ENCODE measurements at regions not wholly inside any gene's neighbourhood (a gene's known extent, or its start where the extent isn't known, plus 50 kb on each side); places are given as distances from the start of the nearest gene placed in this dataset.

- Histone ChIP-seq H3K4me1 (ENCODE audit: low read length) (0 out of 2 replicates have a peak, but pooled peaks cover 5% of the 10 kb centered on the region), H3K79me2 (ENCODE audit: low read length) (no peaks in the 10 kb centered on the region), H3K27ac (ENCODE audit: low read length) (no peak overlapping the region), H4K20me1 (ENCODE audit: insufficient read depth, low read length) (no peaks in the 10 kb centered on the region), H3K9ac (ENCODE audit: low read length) (no peak overlapping the region), H2AFZ (ENCODE audit: low read depth, low read length) (no peak overlapping the region), H3K4me3 (ENCODE audit: low read length) (no peak overlapping the region), H3K4me2 (ENCODE audit: low read length) (no peak overlapping the region), H3K9me3 (ENCODE audit: insufficient read depth, low read length) (no peaks in the 10 kb centered on the region), H3K27me3 (ENCODE audit: low read depth, low read length) (peaks cover 10% of the 10 kb centered on the region), H3K36me3 (replicated peaks; ENCODE audit: low read depth, low read length) (no peaks in the 10 kb centered on the region)
- no peak for TF ChIP-seq EZH2phosphoT487 (IDR thresholded peaks at IDR 0.05; ENCODE audit: low read depth)
- TF ChIP-seq CTCF (IDR thresholded peaks at IDR 0.05; ENCODE audit: low read depth, low read length), result no peak
Measured at GRCh38 chr2:151181524-151181923, 80.1 kb downstream of the RBM43 start.

GRCh38 chr2:151180123-151180522 is 81.5 kb downstream of the RBM43 start:
- H4K20me1 ChIP-seq (ENCODE audit: insufficient read depth, low read length), result no peaks in the 10 kb centered on the region
- no peak overlapping the region for H3K9ac ChIP-seq (ENCODE audit: low read length)
- H3K4me3 ChIP-seq (ENCODE audit: low read length), result no peak overlapping the region
- no peaks in the 10 kb centered on the region for H3K36me3 ChIP-seq (replicated peaks; ENCODE audit: low read depth, low read length)
- H3K27ac ChIP-seq (ENCODE audit: low read length), result no peak overlapping the region
- peaks cover 10% of the 10 kb centered on the region for H3K27me3 ChIP-seq (ENCODE audit: low read depth, low read length)
- no peaks in the 10 kb centered on the region for H3K79me2 ChIP-seq (ENCODE audit: low read length)
- no peaks in the 10 kb centered on the region for H3K9me3 ChIP-seq (ENCODE audit: insufficient read depth, low read length)
- TF ChIP-seq CTCF (IDR thresholded peaks at IDR 0.05; ENCODE audit: low read depth, low read length) (no peak), EZH2phosphoT487 (IDR thresholded peaks at IDR 0.05; ENCODE audit: low read depth) (no peak)
- H3K4me2 ChIP-seq (ENCODE audit: low read length), result no peak overlapping the region
- H3K4me1 ChIP-seq (ENCODE audit: low read length), result 0 out of 2 replicates have a peak, but pooled peaks cover 5% of the 10 kb centered on the region
- H2AFZ ChIP-seq (ENCODE audit: low read depth, low read length), result no peak overlapping the region

- Histone ChIP-seq H3K27ac (ENCODE audit: low read length) (no peak overlapping the region), H3K4me2 (ENCODE audit: low read length) (no peak overlapping the region), H3K9ac (ENCODE audit: low read length) (no peak overlapping the region), H3K27me3 (ENCODE audit: low read depth, low read length) (peaks cover 10% of the 10 kb centered on the region), H3K9me3 (ENCODE audit: insufficient read depth, low read length) (no peaks in the 10 kb centered on the region), H3K4me3 (ENCODE audit: low read length) (no peak overlapping the region), H3K4me1 (ENCODE audit: low read length) (0 out of 2 replicates have a peak, but pooled peaks cover 5% of the 10 kb centered on the region), H4K20me1 (ENCODE audit: insufficient read depth, low read length) (no peaks in the 10 kb centered on the region), H2AFZ (ENCODE audit: low read depth, low read length) (no peak overlapping the region), H3K79me2 (ENCODE audit: low read length) (no peaks in the 10 kb centered on the region), H3K36me3 (replicated peaks; ENCODE audit: low read depth, low read length) (no peaks in the 10 kb centered on the region)
- TF ChIP-seq CTCF (IDR thresholded peaks at IDR 0.05; ENCODE audit: low read depth, low read length) (no peak), EZH2phosphoT487 (IDR thresholded peaks at IDR 0.05; ENCODE audit: low read depth) (no peak)
Measured at GRCh38 chr2:151178207-151178606, 83.5 kb downstream of the RBM43 start.

GRCh38 chr2:151177756-151178155 is 83.9 kb downstream of the RBM43 start:
- no peak overlapping the region for H2AFZ ChIP-seq (ENCODE audit: low read depth, low read length)
- H3K27me3 ChIP-seq (ENCODE audit: low read depth, low read length), result peaks cover 10% of the 10 kb centered on the region
- TF ChIP-seq EZH2phosphoT487 (IDR thresholded peaks at IDR 0.05; ENCODE audit: low read depth) (no peak), CTCF (IDR thresholded peaks at IDR 0.05; ENCODE audit: low read depth, low read length) (no peak)
- H3K4me3 ChIP-seq (ENCODE audit: low read length), result no peak overlapping the region
- no peaks in the 10 kb centered on the region for H3K36me3 ChIP-seq (replicated peaks; ENCODE audit: low read depth, low read length)
- no peaks in the 10 kb centered on the region for H3K79me2 ChIP-seq (ENCODE audit: low read length)
- no peaks in the 10 kb centered on the region for H4K20me1 ChIP-seq (ENCODE audit: insufficient read depth, low read length)
- H3K9ac ChIP-seq (ENCODE audit: low read length), result no peak overlapping the region
- H3K4me1 ChIP-seq (ENCODE audit: low read length), result 0 out of 2 replicates have a peak, but pooled peaks cover 5% of the 10 kb centered on the region
- H3K4me2 ChIP-seq (ENCODE audit: low read length), result no peak overlapping the region
- no peaks in the 10 kb centered on the region for H3K9me3 ChIP-seq (ENCODE audit: insufficient read depth, low read length)
- no peak overlapping the region for H3K27ac ChIP-seq (ENCODE audit: low read length)

Measured in OCI-LY3 (cell line).